CD14-positive monocyte (primary cell): ENCODE measurements at regions not wholly inside any gene's neighbourhood (a gene's known extent, or its start where the extent isn't known, plus 50 kb on each side); places are given as distances from the start of the nearest gene placed in this dataset.

ENCODE experiments used
- DNase-seq, 3 donors: peaks; one replicate each; pipeline ENCODE4 v3.0.0-alpha.2; 2011 to 2022
- H2AFZ ChIP-seq: 2 replicates; pipeline ENCODE4 v1.6.0; 2012; ENCODE audit warnings: mild to moderate bottlenecking, low read depth, low read length, inconsistent platforms; ENCODE audit not compliant: insufficient read depth, poor library complexity, severe bottlenecking
- H3K27ac ChIP-seq, 2 donors: 1 replicate in 1 of 2; 2 replicates in 1 of 2; pipeline ENCODE4 v1.5.1; 2012 to 2013; ENCODE audit warnings: low read length in 2 of 2, control low read depth in 1 of 2, inconsistent platforms in 1 of 2, low read depth in 1 of 2, mild to moderate bottlenecking in 1 of 2
- H3K27me3 ChIP-seq, 2 donors: one replicate each; pipeline versions ENCODE4 v1.6.0 to v1.6.1; 2011 to 2013; ENCODE audit warnings: low read length in 2 of 2; ENCODE audit not compliant: control insufficient read depth in 2 of 2, insufficient read depth in 2 of 2
- H3K36me3 ChIP-seq, 2 donors: replicated peaks in 1 of 2; 1 replicate in 1 of 2; 2 replicates in 1 of 2; pipeline versions ENCODE4 v1.5.1 to v1.6.1; 2012 to 2013; ENCODE audit warnings: low read length in 2 of 2, control low read depth in 1 of 2, inconsistent platforms in 1 of 2, mild to moderate bottlenecking in 1 of 2; ENCODE audit not compliant: insufficient read depth in 2 of 2, control insufficient read depth in 1 of 2
- H3K4me1 ChIP-seq, 2 donors: 1 replicate in 1 of 2; 2 replicates in 1 of 2; pipeline versions ENCODE4 v1.5.1 to v1.6.1; 2012 to 2013; ENCODE audit warnings: low read length in 2 of 2, control low read depth in 1 of 2, inconsistent platforms in 1 of 2, mild to moderate bottlenecking in 1 of 2, moderate library complexity in 1 of 2; ENCODE audit not compliant: insufficient read depth in 2 of 2, control insufficient read depth in 1 of 2
- H3K4me2 ChIP-seq: replicated peaks from 2 replicates; pipeline ENCODE3; 2012; ENCODE audit warnings: low read length, moderate library complexity, mild to moderate bottlenecking; ENCODE audit not compliant: poor library complexity, severe bottlenecking; ENCODE audit errors: extremely low read depth
- H3K4me3 ChIP-seq, 3 experiments: fragments of 200-600 bp in 1 of 3; sonication (generic) in 1 of 3; replicated peaks in 1 of 3; 1 replicate in 2 of 3; 2 replicates in 1 of 3; pipeline ENCODE4 v1.5.1; 2011 to 2013; ENCODE audit warnings: low read length in 3 of 3, mild to moderate bottlenecking in 3 of 3, control low read depth in 2 of 3, low read depth in 2 of 3, inconsistent platforms in 1 of 3, moderate library complexity in 1 of 3
- H3K79me2 ChIP-seq: 2 replicates; pipeline ENCODE4 v1.6.0; 2012; ENCODE audit warnings: mild to moderate bottlenecking, control low read depth, inconsistent platforms, low read length, moderate library complexity; ENCODE audit not compliant: insufficient read depth
- H3K9ac ChIP-seq: 2 replicates; pipeline ENCODE4 v1.6.0; 2017; ENCODE audit warnings: low read length, mild to moderate bottlenecking; ENCODE audit not compliant: insufficient read depth, poor library complexity, severe bottlenecking
- H3K9me3 ChIP-seq, 2 donors: replicated peaks in 1 of 2; 1 replicate in 1 of 2; 2 replicates in 1 of 2; pipeline versions ENCODE4 v1.5.1 to v1.6.1; 2012 to 2013; ENCODE audit warnings: low read length in 2 of 2, control low read depth in 1 of 2; ENCODE audit not compliant: control insufficient read depth in 1 of 2, insufficient read depth in 1 of 2
- H4K20me1 ChIP-seq: 2 replicates; pipeline ENCODE4 v1.6.0; 2012; ENCODE audit warnings: mild to moderate bottlenecking, low read length, control low read depth, moderate library complexity; ENCODE audit not compliant: insufficient read depth
- H3K27ac Mint-ChIP-seq, 7 donors: one replicate each; pipeline ENCODE4 v1.8.0; 2020; ENCODE audit warnings: mild to moderate bottlenecking in 7 of 7, mixed read lengths in 7 of 7, moderate library complexity in 6 of 7, inconsistent platforms in 2 of 7
- H3K27me3 Mint-ChIP-seq, 3 donors: one replicate each; pipeline ENCODE4 v1.8.0; 2021 to 2022; ENCODE audit warnings: low read depth in 3 of 3, mild to moderate bottlenecking in 3 of 3, mixed read lengths in 3 of 3, moderate library complexity in 3 of 3, inconsistent platforms in 1 of 3
- H3K36me3 Mint-ChIP-seq, 2 donors: one replicate each; pipeline ENCODE4 v1.8.0; 2020; ENCODE audit warnings: mixed read lengths in 2 of 2, inconsistent platforms in 1 of 2, mild to moderate bottlenecking in 1 of 2
- H3K4me1 Mint-ChIP-seq: one replicate; pipeline ENCODE4 v1.8.0; 2020; ENCODE audit warnings: mild to moderate bottlenecking, mixed read lengths
- H3K4me3 Mint-ChIP-seq, 2 donors: one replicate each; pipeline ENCODE4 v1.8.0; 2020; ENCODE audit warnings: mild to moderate bottlenecking in 2 of 2, mixed read lengths in 2 of 2, moderate library complexity in 1 of 2
- H3K9me3 Mint-ChIP-seq, 7 donors: one replicate each; pipeline ENCODE4 v1.8.0; 2020 to 2022; ENCODE audit warnings: mixed read lengths in 7 of 7, mild to moderate bottlenecking in 6 of 7, moderate library complexity in 6 of 7, inconsistent platforms in 2 of 7
- CTCF ChIP-seq: fragments of 200-600 bp; IDR thresholded peaks from one replicate; pipeline ENCODE4 v1.8.0; 2022; ENCODE audit warnings: antibody characterized with exemption, mild to moderate bottlenecking
- WGBS: methylation state at CpG from one replicate; pipeline ENCODE4 v1.1.5; 2013; ENCODE audit warnings: missing lambda C conversion rate; ENCODE audit not compliant: insufficient coverage; 5-methylcytosine and 5-hydroxymethylcytosine counted together
- intact Hi-C, 2 donors: fragments of 100-400 bp; cut with micrococcal nuclease; formaldehyde crosslinking; loops; one replicate each; pipeline versions ENCODE4 v1.15.0 to v1.15.1; 2023

DNA sequence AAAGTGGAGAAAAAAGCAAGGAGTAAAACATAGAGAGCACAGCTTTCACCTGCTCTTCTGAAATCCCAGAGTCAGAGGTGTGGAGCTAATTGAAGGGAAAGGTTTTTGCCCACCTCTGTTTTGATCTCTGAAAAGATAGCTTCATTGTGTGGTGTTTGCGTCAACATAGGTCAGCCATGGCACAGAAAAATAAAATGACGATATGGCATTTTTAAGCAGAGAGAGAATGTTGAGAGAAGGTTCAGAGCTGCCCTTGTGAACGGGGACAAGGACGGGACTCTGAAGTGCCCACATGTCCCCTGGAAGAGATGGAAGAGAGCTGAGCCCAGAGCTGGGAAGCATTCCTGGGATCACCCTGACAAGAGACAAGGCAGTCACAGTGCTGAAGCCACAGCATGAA, 249.4 kb upstream of the PLSCR5 start:
- Histone ChIP-seq H3K79me2 (no peaks in the 10 kb centered on the region), H3K27me3 (no peaks in the 10 kb centered on the region), H4K20me1 (no peaks in the 10 kb centered on the region), H3K9ac (no peak overlapping the region), H3K27ac (no peak overlapping the region), H3K9me3 (peaks cover 0 to 2% of the 10 kb centered on the region in 2 donors), H3K4me1 (no peaks in the 10 kb centered on the region), H3K36me3 (no peaks in the 10 kb centered on the region), H2AFZ (no peak overlapping the region), H3K4me3 (no peak overlapping the region), H3K4me2 (no peak overlapping the region)
- no peak overlapping the region for H3K27ac Mint-ChIP-seq
- H3K4me3 Mint-ChIP-seq: no peak overlapping the region
- H3K36me3 Mint-ChIP-seq: no peaks in the 10 kb centered on the region
- WGBS: 91% methylated on average over 4 of the region's 4 CpGs
- H3K4me1 Mint-ChIP-seq: no peaks in the 10 kb centered on the region
- intact Hi-C loops: no loop called here
- peaks cover 0 to 9% (median 0%) of the 10 kb centered on the region in 7 donors for H3K9me3 Mint-ChIP-seq
- TF ChIP-seq CTCF: no peak
- peaks cover 0 to 2% (median 0%) of the 10 kb centered on the region in 3 donors for H3K27me3 Mint-ChIP-seq
- DNase-seq: no peak

- WGBS: no CpG with 5 or more reads among the region's 2 CpGs
- Mint-ChIP-seq H3K4me1 (no peaks in the 10 kb centered on the region), H3K4me3 (no peak overlapping the region), H3K27me3 (peaks cover 0 to 2% (median 0%) of the 10 kb centered on the region in 3 donors), H3K27ac (no peak overlapping the region), H3K36me3 (no peaks in the 10 kb centered on the region), H3K9me3 (peaks cover 0 to 3% (median 0%) of the 10 kb centered on the region in 7 donors)
- intact Hi-C loops: no loop called here
- no peak for TF ChIP-seq CTCF
- Histone ChIP-seq H3K4me2 (no peak overlapping the region), H3K9me3 (no peaks in the 10 kb centered on the region), H3K4me3 (no peak overlapping the region), H3K27ac (no peak overlapping the region), H3K4me1 (no peaks in the 10 kb centered on the region), H3K27me3 (no peaks in the 10 kb centered on the region), H3K9ac (no peak overlapping the region), H2AFZ (no peak overlapping the region), H3K79me2 (no peaks in the 10 kb centered on the region), H4K20me1 (no peaks in the 10 kb centered on the region), H3K36me3 (no peaks in the 10 kb centered on the region)
- no peak for DNase-seq
These were observed 246.5 kb upstream of the PLSCR5 start for GRCh38 chr3:146851665-146852064.
